Frontal cortex (tissue), 3 donors: ENCODE measurements at regions not wholly inside any gene's neighbourhood (a gene's known extent, or its start where the extent isn't known, plus 50 kb on each side); places are given as distances from the start of the nearest gene placed in this dataset.
A peak's percentile ranks its signal among the peaks of the same experiment; 100 is the strongest.
"Not testable (repeated sequence)": the region's sequence is repeated elsewhere in the genome, so short reads cannot be mapped to it uniquely, and the experiment has no call there.

Experiments
- DNase-seq, 2 donors: peaks; one replicate each; pipeline ENCODE4 v3.0.0; 2012; ENCODE audit warnings: low spot score in 2 of 2
- FAIRE-seq: peaks from 2 replicates; lab custom pipeline; 2012; peaks lifted over from hg19 to GRCh38; lab: Jason Lieb, UNC
- donor health status: control.
- donor health status: control.
- donor health status: control.

DNA sequence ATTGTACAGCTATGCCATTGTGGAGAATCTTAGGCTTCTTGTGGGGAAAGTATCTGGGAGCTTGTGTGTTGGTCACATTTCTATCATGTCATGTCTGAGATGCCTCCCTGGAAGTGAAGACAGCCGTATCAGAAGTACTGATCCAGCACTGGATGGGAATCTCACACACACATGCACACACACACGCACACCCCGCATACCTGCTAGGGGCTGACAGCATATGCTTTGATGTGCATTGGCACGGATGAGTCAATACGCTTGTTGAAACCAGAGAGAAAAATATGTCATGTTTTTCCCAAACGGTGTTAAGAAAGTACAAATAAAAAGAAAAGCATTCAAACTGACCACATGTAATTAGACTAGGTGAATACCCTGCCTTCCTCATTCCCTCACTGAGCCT is 260.8 kb downstream of the KTN1 start:
- FAIRE-seq: no peak

DNA sequence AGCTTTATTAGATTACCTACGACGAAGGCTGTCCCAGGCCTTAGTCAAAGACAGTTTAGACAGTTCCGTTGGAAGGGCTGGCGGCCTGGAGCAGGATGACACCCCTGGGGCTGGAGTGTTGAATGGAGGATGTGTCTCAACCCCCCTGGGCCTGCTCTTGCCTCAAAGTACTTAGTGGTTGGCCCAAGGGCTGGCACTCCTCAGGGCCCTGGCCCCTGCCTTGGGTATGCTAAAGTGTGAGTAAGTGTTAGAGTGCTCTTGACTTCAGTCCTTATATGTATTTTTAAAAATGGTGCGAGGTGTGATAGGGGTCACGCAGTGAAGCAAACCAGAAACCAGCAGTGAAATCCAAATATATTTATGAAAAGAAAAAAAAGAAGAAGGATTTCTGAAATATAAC is 261.6 kb downstream of the KTN1 start:
- DNase-seq: no peak
- no peak for FAIRE-seq

More for the DNA sequence above, 260.8 kb downstream of the KTN1 start:
- DNase-seq: no peak

DNA sequence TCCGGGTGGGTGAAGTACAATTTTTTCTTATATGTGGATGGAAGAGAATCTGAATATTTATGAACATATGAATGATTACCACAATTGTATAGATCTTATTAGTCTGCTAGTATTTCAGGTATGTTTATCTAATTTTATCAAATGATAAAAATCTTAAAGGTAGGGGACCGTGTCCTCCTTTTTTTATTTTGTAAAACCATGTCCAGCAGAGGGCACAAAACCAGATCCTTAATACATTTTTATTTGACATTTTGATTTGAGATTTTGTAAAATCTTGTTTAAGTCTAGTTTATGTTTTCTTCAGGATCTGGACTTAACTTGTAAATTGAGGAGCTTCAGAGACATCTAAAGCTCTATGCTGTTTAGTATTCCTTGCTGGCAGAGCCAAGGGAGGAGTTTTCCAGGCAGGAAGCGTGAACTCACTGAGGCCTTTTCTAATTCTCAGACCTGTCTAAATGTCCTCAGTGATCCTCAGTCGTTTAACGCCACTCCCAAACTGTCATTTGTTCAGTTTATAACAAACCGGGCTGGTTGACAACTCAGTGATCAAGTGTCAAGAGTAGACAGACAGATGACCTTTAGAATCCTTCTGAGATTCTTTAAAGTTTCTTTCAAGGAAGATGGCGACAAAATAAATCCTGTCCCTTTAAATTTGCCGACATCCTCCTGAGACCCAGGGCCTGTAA is 263.9 kb downstream of the KTN1 start:
- peak; percentile 15 for FAIRE-seq
- DNase-seq: no peak

DNA sequence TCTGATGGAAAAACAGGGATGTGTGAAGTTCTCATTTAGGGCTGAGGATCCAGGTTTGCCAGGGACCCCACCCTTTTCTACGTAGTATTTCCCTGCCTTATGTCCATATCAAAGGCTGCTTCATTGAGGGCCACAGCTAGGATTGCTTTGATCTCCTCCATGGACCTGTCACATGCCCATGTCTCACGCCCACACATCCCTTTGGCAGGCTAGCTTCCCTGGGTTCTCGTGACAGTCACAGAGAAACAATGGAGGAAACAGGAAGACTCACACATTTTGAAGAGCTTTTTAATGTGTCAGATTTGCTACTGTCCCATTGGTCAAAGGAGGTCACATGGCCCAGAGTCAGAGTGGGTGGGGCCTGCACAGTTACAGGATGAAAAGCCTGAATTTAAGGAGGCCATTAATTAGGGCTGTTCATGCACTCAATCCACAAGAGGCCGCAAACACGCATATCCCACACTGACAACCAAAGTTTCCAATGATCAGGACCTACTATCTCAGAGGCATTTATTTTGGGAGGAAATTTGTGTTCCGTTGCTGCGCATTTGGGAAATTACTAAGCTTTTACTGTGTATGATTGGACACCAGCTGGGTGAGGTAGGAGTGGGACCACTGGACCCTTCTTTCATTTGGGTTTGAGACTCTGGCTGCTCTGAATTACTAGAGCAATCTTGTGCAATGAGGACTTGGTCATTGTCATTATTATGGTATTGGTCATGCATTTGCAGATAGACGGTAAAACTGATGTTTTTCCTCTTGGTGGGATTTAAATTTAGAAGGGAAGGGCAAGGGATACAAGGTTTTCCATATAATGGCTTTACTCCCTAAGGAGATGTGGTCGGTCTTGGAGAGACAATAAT is 266.2 kb downstream of the KTN1 start:
- FAIRE-seq: no peak
- no peak for DNase-seq

DNA sequence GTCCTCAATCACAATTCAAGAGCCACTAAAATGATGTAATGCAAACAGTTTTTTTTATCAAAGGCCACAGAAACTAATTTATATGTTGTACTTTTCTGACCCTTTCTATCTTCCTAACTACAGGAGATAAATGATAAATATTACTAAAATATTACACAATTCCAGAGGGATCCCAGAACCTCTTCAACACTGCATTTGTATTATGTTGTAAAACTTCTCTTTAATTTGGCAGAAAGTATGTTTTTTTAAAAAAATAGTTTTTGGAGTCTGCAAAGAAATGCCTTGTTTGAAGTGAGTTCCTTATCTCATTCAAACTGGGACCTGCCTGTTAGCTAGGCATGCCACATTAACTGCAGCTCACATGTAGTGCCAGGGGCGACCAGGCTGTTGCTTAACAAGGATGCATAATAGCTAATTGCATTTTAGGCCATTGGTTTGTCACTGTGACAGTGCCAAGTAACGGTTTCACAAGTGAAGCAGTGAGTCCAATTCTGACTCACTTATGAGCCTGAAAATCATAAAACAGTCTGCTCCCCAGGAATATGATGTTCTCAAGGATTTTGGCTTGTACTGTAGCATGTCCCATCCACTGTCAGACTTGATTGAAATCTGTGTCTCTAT is 266.9 kb downstream of the KTN1 start:
- DNase-seq: no peak
- no peak for FAIRE-seq

DNA sequence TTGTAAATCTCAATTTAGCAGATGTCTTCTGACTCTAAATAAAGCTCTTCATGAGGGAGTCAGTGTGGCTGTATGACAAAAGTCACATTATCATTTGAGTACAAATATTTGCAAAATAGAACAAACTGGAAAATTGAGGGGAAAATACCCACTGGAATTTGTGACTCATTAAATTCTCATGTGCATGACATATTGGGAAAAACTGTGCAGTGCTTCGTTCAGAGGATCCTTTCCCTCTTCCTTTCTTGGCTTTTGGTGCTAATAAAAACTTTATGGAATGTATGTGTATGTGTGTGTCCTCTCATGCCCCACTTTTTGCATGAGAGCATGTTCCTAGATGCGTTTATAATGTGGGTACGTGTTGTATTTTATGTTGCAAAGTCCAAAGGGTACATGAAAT is 267.8 kb downstream of the KTN1 start:
- FAIRE-seq (no peak), DNase-seq (no peak)

DNA sequence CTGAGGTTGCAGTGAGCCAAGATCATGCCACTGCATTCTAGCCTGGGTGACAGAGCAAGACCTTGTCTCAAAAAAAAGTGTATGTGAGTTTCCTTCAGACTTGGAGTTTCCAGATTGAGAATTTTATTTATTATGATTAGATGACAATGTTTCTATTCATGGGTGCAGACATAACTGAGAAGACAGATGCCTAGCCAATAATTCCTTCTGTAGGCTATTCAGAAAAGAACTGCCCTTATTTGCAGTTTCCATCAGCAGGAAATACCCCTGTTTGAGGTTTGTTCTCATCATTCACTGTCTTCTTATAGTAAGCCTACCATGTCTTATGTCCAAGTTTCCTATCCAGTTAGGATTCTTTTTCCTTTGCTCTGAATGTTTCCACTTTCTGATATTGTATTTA is 269.0 kb downstream of the KTN1 start:
- no peak for FAIRE-seq
- no peak for DNase-seq

DNA sequence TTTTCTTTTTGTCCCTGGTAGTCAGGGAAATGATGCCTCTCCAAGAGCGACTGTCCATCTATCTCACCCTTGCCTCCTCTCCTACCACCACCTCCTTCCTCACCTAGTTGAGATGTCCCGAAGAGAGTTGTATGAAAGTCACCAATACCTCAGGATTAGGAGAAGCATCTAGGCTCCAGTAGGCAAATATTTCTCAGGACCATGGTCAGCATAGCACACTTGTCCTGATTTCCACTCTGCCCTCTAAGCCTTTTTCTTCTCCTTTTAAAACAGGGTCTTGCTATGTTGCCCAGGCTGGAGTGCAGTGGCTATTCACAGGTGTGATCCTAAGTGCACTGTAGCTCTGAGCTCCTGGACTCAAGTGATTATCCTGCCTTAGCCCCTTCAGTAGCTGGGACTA is 268.4 kb upstream of the PELI2 start:
- DNase-seq: no peak
- no peak for FAIRE-seq

DNA sequence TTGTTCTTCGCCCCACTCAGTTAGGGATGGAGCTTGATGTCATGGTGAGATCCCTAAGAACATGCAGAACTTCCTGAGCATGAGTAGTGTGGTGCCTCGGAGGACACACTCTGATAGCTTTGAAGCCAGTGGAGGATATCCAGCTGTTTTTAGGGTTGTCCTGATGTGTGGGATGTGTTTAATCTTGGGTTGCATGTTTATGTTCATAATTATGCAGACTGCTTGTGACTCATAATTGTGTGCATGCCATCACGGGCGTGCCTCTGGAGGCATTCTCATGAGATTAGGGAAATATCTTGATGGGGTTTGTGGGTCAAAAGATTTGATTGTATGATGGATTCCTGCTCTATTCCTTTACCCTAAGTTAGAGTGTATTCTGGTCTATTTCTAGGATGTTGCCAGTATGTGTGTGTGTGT is 267.4 kb upstream of the PELI2 start:
- no peak for FAIRE-seq

DNA sequence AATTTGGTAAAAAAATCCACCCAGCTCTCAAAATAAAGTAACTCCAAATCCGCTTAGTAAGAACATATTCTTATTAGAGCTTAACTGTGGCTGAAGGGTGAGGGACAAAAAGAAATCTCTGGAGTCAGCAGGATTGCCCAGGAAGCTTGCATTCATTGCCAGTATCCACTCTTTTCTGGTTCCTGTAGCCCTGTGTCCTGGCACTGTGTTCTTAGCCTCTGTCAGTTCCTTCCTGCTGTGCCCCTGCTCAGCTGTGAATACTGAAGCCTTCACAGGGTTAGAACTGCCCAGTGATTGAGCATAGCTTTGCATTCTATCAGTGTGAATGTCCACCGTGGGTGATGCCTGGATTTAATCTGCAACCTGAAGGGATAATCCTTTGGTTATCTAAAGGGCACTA is 266.9 kb upstream of the PELI2 start:
- FAIRE-seq: no peak

More for the DNA sequence above, 267.4 kb upstream of the PELI2 start:
- DNase-seq: no peak

DNA sequence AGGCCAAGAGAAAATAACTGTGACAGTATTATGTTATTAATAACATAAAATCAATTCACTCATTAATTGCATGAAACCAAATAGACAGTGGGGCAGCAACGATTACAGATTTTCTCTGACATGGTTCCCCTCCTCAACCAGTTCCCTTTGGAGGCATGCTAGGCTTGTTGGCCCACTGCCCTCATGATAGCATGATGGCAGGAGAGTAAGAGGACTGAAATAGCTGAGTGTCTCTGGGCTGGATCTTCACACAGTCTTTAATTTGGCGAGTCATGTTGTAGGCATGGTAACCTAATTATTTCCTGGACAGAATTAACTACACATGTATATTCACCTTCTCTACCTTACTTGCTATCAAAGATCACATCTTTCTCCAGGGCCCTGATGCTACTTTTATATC is 266.2 kb upstream of the PELI2 start:
- no peak for FAIRE-seq
- no peak for DNase-seq

More for the DNA sequence above, 266.9 kb upstream of the PELI2 start:
- no peak for DNase-seq

DNA sequence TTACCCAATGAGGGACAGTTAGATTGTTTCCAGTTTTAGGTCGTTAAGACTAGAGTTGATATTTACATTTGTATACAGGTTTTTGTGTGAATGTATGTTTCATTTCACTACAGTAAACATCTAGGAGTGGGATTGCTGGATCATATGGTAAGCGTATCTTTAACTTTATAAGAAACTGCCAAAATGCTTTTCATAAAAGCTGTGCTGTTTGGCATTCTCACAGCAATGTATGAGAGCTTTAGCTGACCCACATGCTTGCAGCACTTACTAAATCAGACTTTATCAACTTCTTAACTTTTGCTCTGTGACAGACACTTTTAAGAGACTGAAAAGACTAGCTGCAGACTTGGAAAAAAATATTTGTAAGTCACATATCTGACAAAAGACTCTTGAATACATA is 262.5 kb upstream of the PELI2 start:
- FAIRE-seq (no peak), DNase-seq (no peak)

DNA sequence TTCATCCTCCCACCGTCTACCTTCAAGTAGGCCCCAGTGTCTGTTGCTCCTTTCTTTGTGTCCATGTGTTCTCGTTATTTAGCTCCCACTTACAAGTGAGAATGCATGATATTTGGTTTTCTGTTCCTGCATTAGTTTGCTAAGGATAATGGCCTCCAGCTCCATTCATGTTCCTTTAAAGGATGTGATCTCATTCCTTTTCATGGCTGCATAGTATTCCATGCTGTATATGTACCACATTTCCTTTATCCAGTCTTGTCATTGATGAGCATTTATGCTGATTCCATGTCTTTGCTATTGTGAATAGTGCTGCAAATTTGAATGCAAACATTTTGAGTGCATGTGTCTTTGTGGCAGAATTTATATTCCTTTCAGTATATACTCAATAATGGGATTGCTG is 259.6 kb upstream of the PELI2 start:
- DNase-seq (no peak), FAIRE-seq (no peak)

DNA sequence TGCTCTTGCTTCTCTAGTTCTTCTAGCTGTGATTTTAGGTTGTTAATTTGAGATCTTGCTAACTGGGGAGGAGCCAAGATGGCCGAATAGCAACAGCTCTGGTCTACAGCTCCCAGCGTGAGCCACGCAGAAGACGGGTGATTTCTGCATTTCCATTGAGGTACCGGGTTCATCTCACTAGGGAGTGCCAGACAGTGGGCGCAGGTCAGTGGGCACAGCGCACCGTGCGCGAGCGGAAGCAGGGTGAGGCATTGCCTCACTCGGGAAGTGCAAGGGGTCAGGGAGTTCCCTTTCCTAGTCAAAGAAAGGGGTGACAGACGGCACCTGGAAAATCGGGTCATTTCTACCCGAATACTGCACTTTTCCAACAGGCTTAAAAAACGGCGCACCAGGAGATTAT is 256.6 kb upstream of the PELI2 start:
- not testable (repeated sequence) for FAIRE-seq, DNase-seq

DNA sequence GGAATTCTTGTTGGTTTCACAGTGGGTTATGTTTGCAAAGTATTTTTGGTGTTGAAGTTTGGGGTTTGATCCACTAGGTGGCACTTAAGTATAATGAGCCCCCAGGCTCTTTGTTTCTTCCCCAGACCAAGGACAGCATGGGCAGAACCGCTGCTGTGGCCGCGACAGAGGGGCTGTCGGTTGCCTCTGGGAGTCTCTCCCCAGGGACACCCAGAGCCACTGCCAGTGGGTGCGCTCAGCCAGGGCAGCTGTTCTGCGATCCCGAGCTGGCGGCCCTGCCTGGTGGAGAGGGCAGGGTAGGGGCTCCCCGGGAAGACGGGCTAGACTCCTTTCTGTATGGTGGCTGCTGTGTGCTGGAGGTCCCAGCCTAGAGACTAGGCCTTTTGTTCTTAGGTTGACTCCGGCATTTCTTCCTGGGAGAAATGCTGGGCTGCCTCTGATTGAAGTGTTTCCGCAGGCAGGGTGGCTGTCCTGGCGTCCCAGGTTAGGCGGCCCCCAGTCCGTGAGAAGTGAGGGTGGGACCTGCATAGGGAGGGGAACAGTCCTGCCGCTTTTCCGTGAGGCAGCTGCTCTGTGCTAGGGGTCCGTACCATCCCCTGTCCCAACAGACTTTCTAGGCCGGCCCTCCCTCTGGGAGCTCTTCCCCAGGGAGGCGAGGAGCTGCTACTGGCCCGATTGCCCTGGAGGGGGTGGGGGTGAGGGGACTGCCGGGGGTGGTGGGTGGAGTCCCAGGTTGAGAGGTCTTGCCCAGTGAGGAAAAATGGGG is 253.1 kb upstream of the PELI2 start:
- no peak for FAIRE-seq

DNA sequence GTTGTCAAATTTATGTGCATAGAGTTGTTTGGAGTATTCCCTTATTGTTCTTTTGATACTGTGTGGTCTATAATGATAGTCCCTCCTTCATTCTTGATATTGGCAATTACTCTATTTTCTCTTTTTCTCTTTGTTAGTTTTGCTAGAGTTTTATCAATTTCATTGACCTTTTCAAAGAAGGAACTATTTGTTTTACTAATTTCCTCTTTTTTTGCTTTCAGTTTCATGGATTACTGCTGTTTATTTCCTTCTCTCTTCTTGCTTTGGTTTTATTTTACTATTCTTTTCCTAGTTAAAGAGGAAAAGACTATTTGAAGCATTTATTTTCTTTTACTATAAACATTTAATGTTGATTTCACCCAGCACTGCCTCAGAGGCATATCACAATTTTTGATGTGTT is 250.9 kb upstream of the PELI2 start:
- FAIRE-seq: no peak
- no peak for DNase-seq

More for the DNA sequence above, 253.1 kb upstream of the PELI2 start:
- no peak for DNase-seq

DNA sequence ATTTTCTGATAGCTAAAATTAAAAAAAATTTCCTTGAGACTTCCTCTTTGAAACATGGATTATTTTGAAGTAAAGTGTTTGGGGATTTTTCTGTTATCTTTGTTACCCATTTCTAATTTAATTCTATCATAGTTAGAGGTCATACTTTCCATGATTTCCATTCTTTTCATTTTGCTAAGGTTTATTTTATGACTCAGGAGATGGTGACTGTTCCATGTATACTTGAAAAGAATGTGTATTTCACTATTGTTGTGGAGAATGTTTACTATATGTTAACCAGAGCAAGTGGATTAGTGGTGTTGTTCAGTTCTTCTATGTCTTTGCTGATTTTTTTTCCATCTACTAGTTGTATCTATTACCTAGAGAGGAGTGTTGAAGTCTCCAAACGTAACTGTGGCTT is 250.5 kb upstream of the PELI2 start:
- FAIRE-seq (no peak), DNase-seq (no peak)

DNA sequence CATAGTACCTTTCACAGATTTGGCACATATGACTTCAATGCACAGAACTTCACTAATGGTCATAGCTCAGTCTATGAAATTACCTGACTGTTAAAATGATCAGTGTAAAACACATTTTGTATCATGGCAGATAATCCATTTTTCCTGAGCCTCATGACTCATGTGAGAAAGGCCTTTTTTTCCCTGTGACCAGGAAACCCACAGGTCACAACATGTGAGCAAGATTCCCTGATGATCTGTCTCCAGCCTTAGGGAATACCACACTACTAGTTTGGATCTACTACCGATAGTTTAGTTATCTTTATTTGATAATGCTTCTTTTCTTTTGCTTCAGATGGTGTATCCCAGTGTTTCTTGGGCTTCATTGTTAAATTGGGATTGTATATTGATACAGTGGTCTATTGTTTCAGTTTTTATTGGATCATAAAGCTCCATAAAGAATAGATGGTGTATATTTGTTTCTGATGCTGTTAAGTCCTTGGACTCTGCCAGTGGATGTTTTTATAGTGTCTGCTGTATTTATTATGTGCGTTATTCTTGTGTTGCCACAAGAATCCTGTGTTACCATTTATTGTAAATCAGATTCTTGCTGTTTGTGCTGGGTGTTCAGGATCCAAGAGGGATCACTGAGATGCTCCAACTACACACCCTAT is 248.7 kb upstream of the PELI2 start:
- FAIRE-seq (no peak), DNase-seq (no peak)

DNA sequence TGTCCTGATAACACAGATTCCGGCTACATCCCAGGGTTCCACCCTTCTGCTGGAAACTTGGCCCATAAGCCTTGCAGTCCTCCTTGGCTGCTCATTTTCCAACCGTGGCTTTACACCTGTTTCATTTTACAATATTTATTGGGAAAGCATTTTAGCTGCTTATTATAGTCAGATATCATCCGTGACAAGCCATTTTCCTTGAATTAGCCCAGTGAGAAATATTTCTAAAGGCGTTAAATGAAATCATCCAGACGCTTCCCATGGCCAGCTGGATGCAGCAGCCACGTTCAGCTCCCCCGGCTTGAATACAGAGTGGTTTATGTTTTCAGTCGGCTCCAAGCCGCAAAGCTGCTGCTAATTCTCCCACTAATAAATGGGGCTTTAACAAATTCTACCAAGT is 245.0 kb upstream of the PELI2 start:
- FAIRE-seq (no peak), DNase-seq (no peak)

DNA sequence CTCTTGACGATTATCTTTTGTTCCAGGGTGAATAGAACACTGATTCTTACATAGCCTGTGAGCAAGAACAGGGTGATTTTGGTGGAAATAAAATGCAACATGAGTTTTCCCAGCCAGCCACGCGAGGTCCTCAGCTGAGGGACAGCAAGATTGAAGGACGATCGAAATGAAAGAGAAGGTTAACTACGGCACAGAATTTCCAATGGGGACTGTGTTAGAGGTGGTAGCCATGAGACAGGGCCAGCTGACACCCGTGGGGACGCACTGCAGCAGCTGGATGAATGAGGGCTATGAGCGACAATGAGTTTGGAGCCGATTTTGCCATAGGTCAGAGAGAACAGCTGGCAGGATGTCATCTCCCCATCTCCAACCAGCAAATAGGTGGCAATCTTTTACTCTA is 243.4 kb upstream of the PELI2 start:
- peak in 1 of 2 donors; percentile 22 for DNase-seq
- no peak for FAIRE-seq
